Right lung (tissue), 2 donors: ENCODE measurements at regions not wholly inside any gene's neighbourhood (a gene's known extent, or its start where the extent isn't known, plus 50 kb on each side); places are given as distances from the start of the nearest gene placed in this dataset.
"Not testable (repeated sequence)": the region's sequence is repeated elsewhere in the genome, so short reads cannot be mapped to it uniquely, and the experiment has no call there.

ENCODE experiments used
- DNase-seq, 2 donors: peaks; one replicate each; pipeline ENCODE4 v3.0.0-alpha.2; 2013

GRCh38 chr17:83190601-83191387 lies 111.4 kb downstream of the METRNL start:
- DNase-seq: no peak

- DNase-seq: no peak
Observed at GRCh38 chr17:83191388-83192160, 112.2 kb downstream of the METRNL start.

- DNase-seq: no peak
Observed at GRCh38 chr17:83192161-83192788, 112.9 kb downstream of the METRNL start.

GRCh38 chr17:83192789-83193335 lies 113.5 kb downstream of the METRNL start:
- DNase-seq: not testable (repeated sequence)

- DNase-seq: no peak
Observed at GRCh38 chr17:83193336-83194185, 114.2 kb downstream of the METRNL start.

GRCh38 chr17:83194186-83194561 lies 114.8 kb downstream of the METRNL start:
- DNase-seq: no peak

GRCh38 chr17:83194761-83195329 lies 115.4 kb downstream of the METRNL start:
- no peak for DNase-seq

GRCh38 chr17:83195330-83196023 lies 116.1 kb downstream of the METRNL start:
- DNase-seq: no peak

- DNase-seq: no peak
Observed at GRCh38 chr17:83196024-83196365, 116.6 kb downstream of the METRNL start.

- no peak for DNase-seq
Observed at GRCh38 chr17:83196366-83196765, 117.0 kb downstream of the METRNL start.

GRCh38 chr17:83196973-83197880 lies 117.8 kb downstream of the METRNL start:
- no peak for DNase-seq

GRCh38 chr17:83198366-83199341 lies 119.2 kb downstream of the METRNL start:
- DNase-seq: no peak

- DNase-seq: no peak
Observed at GRCh38 chr17:83199500-83200201, 120.2 kb downstream of the METRNL start.

GRCh38 chr17:83200231-83200699 lies 120.9 kb downstream of the METRNL start:
- no peak for DNase-seq

- DNase-seq: no peak
Observed at GRCh38 chr17:83200751-83201150, 121.3 kb downstream of the METRNL start.

GRCh38 chr17:83201206-83202001 lies 122.0 kb downstream of the METRNL start:
- no peak for DNase-seq
